Midbrain (tissue), 1 donor: ENCODE measurements at regions not wholly inside any gene's neighbourhood (a gene's known extent, or its start where the extent isn't known, plus 50 kb on each side); places are given as distances from the start of the nearest gene placed in this dataset.
"Not testable (repeated sequence)": the region's sequence is repeated elsewhere in the genome, so short reads cannot be mapped to it uniquely, and the experiment has no call there.

Experiments used
- DNase-seq: peaks from one replicate; lab custom pipeline; 2025; lab: John Stamatoyannopoulos, UW

DNA sequence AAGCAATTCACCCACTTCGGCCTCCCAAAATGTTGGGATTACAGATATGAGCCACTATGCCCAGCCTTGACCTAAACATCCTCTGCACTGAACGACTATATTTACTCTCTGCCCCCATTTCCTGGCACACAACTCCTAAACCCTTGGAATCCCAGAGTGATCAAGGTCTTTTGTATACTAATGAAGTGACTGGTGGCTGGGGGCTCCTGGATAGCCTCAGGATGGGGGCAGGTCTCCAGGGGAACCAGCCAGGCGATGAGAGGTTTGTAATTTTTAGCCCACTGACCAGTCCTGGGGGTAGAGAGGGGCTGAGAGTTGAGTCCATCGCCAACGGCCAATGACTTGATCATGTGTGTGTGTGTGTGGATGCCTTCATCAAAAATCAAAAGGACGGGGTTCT is 71.1 kb downstream of the FAM50B start:
- DNase-seq = no peak

DNA sequence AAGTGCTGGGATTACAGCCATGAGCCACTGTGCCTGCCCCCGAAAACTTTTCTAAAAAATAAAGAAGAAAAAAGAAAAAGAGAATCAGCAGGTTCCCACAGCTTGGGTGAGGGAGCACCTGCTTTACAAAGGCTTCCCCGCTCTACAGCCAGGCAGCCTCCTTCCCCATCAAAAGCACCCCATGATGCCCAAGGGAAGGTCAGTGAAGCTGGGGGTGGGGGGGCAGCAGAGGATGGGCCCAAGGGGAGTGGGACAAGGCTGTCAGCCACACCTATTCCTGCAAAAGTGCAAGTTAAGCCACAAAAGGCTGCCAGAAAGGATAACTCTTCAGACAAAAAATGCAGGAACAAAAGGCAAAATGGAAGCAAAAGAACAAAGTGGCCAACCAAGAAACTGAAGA is 72.5 kb downstream of the FAM50B start:
- DNase-seq = no peak

DNA sequence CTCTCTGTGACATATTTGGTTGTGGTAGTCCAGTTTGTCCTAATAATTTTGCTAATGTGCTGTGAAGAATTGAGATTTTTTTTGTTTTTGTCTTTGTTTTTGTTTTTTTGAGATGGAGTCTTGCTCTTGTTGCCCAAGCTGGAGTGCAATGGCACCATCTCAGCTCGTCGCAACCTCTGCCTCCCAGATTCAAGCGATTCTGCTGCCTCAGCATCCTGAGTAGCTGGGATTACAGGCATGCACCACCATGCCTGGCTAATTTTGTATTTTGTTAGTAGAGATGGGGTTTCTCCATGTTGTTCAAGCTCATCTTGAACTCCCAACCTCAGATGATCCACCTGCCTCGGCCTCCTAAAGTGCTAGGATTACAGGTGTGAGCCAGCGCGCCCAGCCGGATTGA is 73.4 kb downstream of the FAM50B start:
- not testable (repeated sequence) for DNase-seq

GRCh38 chr6:3925223-3926149 is 76.3 kb downstream of the FAM50B start:
- not testable (repeated sequence) for DNase-seq

GRCh38 chr6:3926150-3926482 is 76.9 kb downstream of the FAM50B start:
- DNase-seq = no peak

DNA sequence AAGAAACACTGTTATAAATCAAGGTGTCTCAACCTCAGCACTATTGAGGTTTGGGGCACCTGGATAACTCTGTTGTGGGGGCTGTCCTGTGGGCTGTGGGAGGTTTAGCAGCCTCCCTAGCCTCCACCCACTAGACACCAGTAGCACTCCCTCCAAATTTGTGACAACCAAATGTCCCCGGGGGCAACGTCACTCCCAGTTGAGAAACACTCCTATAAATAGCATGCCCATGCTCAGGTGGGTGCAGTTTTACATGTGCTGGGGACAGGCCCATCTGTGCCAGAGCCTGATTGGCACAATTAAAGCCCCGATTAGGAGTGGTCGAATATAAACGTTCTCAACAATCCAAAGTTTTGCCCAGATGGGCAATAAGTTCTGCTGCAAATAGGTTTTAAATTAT is 78.9 kb downstream of the FAM50B start:
- DNase-seq = no peak

- no peak for DNase-seq
Observed at GRCh38 chr6:3929281-3929798, 80.2 kb downstream of the FAM50B start.

DNA sequence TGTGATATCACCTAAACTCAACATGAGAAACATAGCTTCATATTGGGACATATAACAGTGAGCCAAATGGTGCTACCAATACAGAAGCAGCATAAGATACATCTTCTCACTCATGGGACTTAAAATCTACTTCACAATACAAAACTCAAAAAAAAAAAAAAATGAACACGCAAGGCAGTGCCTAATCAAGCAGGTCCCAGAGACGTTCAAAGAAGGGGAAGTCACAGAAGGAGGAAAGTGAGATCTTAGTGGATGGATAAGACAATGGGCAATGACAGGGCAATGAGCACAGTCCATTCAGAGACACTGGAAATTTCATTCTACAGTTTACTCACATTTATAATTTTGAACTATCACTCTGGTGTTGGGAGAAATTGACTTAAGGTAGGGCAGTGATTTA is 88.3 kb downstream of the FAM50B start:
- no peak for DNase-seq

DNA sequence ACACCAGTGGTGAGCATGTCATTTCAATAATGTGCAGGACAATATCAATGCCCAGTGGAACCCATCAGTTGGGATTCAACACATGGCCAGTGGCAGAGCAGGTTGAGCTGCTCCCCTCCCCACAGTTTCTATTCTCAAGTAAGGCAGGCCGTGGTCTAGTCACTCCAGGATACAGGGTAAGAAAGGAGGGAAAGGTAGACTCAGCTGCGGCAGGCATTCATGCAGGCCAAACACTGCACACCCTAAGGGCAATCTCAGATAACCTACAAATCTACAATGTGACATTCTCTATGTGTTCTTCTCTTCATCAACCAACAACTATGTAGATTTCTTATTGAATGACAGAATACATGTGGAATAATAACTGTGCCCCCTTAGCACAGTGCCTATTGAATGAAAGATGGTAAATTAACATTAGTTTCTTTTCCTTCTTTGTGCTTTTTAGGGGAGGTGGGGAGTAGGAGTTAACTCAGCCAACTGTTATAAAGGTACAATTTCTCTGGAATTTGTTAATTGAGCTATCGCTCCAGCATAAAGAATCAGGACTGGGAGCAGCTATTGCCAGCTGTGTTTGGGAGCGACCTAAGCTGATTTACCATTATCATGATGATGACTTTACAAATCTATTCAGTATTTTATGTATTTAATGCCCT is 89.7 kb downstream of the FAM50B start:
- no peak for DNase-seq

DNA sequence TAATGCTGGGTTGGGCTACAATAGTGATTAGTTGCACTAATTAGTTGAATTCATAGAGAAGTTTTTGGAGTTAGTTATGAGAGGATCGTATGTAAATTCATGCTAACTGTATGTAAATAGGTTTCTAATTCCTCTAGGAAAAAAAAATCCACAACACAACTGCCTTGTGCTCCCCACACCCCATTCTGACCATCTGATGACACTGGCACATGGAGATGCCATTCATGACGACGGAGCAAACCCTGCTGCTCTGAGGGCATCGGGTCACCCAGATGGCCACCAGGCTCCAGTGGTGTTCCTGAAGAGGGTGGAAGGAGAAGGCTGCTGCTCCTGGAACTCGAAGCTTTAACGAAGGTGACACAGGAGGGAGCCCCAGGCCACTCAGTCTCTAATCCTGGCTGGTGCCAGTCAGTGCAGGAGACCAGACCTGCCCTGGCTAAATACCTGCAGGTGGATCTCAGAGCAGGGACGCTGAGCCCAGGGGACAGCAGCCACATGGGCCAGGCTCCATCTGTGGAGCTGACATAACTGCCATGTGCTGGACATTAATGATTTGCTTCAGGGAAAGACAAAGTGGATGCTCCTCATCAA is 90.3 kb downstream of the FAM50B start:
- no peak for DNase-seq

DNA sequence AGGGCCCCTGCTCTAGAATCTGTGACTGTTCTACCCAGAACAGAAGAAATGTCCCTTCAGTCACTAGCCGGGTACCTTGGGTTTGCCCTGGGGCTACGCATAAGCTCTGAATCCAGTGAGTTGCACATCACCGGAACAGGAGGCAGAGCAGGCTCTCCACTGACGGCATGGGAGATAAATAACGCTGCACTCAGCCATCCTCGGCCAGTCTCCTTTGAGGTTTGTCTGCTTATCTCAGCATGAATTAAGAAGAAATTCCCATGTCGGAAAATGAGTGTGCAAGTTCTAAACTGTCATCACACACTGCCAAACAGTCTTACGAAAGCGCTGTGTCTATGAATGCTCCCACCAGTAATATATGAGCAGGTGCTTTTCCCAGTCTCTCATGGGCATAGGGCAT is 90.8 kb downstream of the FAM50B start:
- DNase-seq = no peak

DNA sequence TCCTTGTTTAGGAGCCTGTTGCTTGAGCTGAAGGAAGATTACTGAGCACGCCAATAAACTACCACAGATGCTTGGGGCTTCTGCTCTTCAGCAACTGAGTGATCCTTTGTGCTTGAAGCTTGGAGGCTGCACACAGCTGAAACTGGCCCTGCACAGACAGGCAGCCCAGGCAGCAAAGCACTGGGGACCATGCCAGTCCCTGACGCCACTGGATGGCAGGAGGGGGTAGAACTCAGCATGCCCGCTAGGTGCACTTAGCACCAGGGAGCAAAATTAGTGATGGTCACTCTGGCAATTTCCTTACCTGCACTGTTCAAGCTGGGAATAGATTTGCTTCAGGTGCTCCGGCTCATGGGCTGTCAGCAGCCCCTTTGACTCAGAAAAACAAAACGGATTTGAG is 91.5 kb downstream of the FAM50B start:
- DNase-seq = peak; percentile 76

GRCh38 chr6:3943331-3943765 is 94.2 kb downstream of the FAM50B start:
- DNase-seq = no peak

GRCh38 chr6:3944246-3944645 is 95.1 kb downstream of the FAM50B start:
- DNase-seq = no peak

GRCh38 chr6:3946778-3947177 is 97.6 kb downstream of the FAM50B start:
- DNase-seq = no peak

GRCh38 chr6:3948866-3949265 is 99.7 kb downstream of the FAM50B start:
- no peak for DNase-seq

GRCh38 chr6:3949521-3949920 is 100.3 kb downstream of the FAM50B start:
- DNase-seq = no peak

GRCh38 chr6:3956054-3956453 is 106.9 kb downstream of the FAM50B start:
- DNase-seq = no peak

DNA sequence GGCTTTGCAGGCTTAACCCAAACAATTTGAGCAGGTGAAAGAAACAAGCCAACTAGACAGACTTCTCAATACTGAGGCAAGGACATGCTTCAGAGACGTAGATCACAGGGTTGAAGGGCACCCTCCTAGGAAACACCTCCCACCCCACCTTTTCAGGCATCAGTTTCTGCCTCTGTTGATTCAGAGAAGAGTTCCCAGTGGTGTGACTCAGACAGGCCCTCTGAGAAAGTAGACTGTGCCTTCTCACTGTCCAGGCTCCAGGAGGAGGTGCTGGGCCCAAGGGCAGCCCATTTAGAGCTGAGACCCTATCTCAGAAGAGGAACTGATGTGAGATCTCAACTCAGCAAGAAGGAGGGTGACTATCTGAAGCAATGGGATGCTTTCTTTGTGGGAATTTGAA is 108.1 kb downstream of the FAM50B start:
- DNase-seq = no peak

DNA sequence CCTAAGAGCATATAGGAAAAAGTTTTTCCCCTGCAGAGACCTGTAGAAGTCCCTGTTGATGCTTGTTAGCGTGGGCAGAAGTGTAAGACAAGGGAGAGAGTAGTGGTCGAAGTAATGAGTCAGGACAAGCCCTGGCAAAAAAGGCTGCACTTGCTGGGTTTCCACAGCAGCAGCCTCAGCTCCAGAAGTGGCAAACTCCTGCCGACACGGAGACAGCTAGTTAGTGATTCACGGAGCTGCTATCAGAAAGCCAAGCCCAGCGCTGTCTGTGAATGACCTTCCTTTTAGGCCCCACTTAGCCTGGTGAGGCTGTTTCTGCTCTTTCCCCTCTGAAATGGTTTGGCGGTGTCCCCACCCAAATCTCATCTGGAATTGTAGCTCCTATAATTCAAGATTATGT is 109.1 kb downstream of the FAM50B start:
- DNase-seq = no peak

DNA sequence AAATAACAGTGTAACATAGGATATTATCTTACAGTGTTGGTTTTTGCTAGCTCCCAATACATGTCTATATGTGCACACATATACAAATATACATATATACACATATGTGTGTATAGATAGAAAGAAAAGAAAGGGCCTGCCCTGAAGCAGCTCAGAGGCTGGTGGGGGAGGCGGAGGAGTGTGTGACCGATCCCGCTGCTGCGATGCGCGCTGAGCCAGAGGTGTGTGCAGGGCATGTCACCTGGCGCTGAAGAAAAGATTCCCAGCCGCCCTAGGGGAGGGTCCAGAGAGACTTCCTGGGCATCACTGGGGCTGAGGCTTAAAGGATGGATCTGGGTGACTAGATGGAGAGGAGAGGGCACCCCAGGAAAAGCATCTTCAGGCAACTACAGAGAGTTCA is 110.2 kb downstream of the FAM50B start:
- no peak for DNase-seq

DNA sequence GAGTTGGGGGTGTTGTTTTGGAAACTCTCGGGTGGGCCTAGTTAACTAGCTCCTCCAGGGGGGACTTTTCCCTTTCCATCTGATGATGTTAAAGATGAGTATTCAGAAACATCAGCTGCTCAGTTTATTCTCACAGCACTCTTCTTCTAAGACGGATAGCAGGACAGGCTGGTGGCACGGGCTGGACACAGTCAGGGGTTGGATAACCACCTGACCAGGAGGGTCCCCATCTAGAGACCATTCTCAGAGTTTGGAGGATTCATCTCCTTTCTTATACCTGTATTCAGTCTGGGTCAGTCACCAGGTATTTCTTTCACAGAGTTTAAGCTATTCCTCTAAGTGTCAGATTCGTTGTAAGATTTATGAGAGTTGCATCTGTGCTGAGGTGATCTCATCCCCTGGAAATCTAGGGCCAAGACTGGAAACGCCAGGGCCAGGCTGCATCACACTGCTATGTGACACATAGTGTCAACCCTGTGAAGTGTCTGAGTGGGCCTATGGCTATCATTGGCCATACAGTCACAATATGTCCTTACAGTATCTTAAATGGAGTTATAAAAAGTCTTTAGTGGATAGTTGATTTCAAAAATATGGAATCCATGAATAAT is 111.7 kb downstream of the FAM50B start:
- DNase-seq = no peak
